Lower lobe of right lung (tissue), 2 donors: ENCODE measurements at regions not wholly inside any gene's neighbourhood (a gene's known extent, or its start where the extent isn't known, plus 50 kb on each side); places are given as distances from the start of the nearest gene placed in this dataset.

Experiments
- ATAC-seq, 2 donors: fragments of 200-7000 bp; cut with Tn5 transposase; one replicate each; pipeline ENCODE4 v1.9.1; 2020 to 2022; ENCODE audit warnings: mild to moderate bottlenecking in 2 of 2, moderate library complexity in 2 of 2
- DNase-seq: peaks from one replicate; pipeline ENCODE4 v3.0.0-alpha.2; 2020
- H3K27ac ChIP-seq: fragments of 200-600 bp; one replicate; pipeline ENCODE4 v1.8.0; 2022
- H3K27me3 ChIP-seq: fragments of 200-600 bp; one replicate; pipeline ENCODE4 v1.8.0; 2022; ENCODE audit warnings: low read depth
- H3K36me3 ChIP-seq: fragments of 200-600 bp; one replicate; pipeline ENCODE4 v1.8.0; 2022; ENCODE audit warnings: mild to moderate bottlenecking
- H3K4me1 ChIP-seq: fragments of 200-600 bp; one replicate; pipeline ENCODE4 v1.8.0; 2022
- H3K4me3 ChIP-seq: fragments of 200-600 bp; one replicate; pipeline ENCODE4 v1.8.0; 2022; ENCODE audit warnings: mild to moderate bottlenecking
- H3K9me3 ChIP-seq: fragments of 200-600 bp; one replicate; pipeline ENCODE4 v1.8.0; 2022
- CTCF ChIP-seq: fragments of 200-600 bp; IDR thresholded peaks from one replicate; pipeline ENCODE4 v1.8.0; 2022; ENCODE audit warnings: antibody characterized with exemption, mild to moderate bottlenecking
- intact Hi-C: fragments of 100-400 bp; cut with DNase I; formaldehyde crosslinking; loops from one replicate; pipeline ENCODE4 v1.11.0; 2022
- donor health status: DM: no; HTN: yes; CAD: no; lungs with severe emphysema.

GRCh38 chr5:117803533-117803932 is 1184.8 kb downstream of the DTWD2 start:
- no peak for TF ChIP-seq CTCF
- no peaks in the 10 kb centered on the region for H3K9me3 ChIP-seq
- no peak for ATAC-seq
- no peaks in the 10 kb centered on the region for H3K36me3 ChIP-seq
- no peaks in the 10 kb centered on the region for H3K4me1 ChIP-seq
- H3K27me3 ChIP-seq = no peaks in the 10 kb centered on the region
- no peak overlapping the region for H3K4me3 ChIP-seq
- no peak overlapping the region for H3K27ac ChIP-seq
- intact Hi-C loops = no loop called here
- DNase-seq = no peak

- intact Hi-C loops = no loop called here
- ATAC-seq (no peak), DNase-seq (no peak)
- H3K27ac ChIP-seq = no peak overlapping the region
- no peaks in the 10 kb centered on the region for H3K36me3 ChIP-seq
- H3K27me3 ChIP-seq = no peaks in the 10 kb centered on the region
- no peak for TF ChIP-seq CTCF
- no peaks in the 10 kb centered on the region for H3K9me3 ChIP-seq
- no peaks in the 10 kb centered on the region for H3K4me1 ChIP-seq
- no peak overlapping the region for H3K4me3 ChIP-seq
These were observed 1186.8 kb downstream of the DTWD2 start for GRCh38 chr5:117801583-117801982.

GRCh38 chr5:117800261-117800660 is 1188.1 kb downstream of the DTWD2 start:
- TF ChIP-seq CTCF = no peak
- intact Hi-C loops = no loop called here
- DNase-seq = no peak
- no peaks in the 10 kb centered on the region for H3K9me3 ChIP-seq
- no peak for ATAC-seq
- no peak overlapping the region for H3K27ac ChIP-seq
- H3K27me3 ChIP-seq = no peaks in the 10 kb centered on the region
- H3K36me3 ChIP-seq = no peaks in the 10 kb centered on the region
- H3K4me3 ChIP-seq = no peak overlapping the region
- no peaks in the 10 kb centered on the region for H3K4me1 ChIP-seq

GRCh38 chr5:117794847-117795246 is 1193.5 kb downstream of the DTWD2 start:
- no peak for ATAC-seq
- Histone ChIP-seq H3K4me3 (no peak overlapping the region), H3K9me3 (no peaks in the 10 kb centered on the region), H3K4me1 (no peaks in the 10 kb centered on the region), H3K27me3 (no peaks in the 10 kb centered on the region), H3K36me3 (no peaks in the 10 kb centered on the region), H3K27ac (no peak overlapping the region)
- DNase-seq = no peak
- intact Hi-C loops = no loop called here
- TF ChIP-seq CTCF = no peak

GRCh38 chr5:117793963-117794362 is 1194.4 kb downstream of the DTWD2 start:
- Histone ChIP-seq H3K27me3 (no peaks in the 10 kb centered on the region), H3K4me3 (no peak overlapping the region), H3K4me1 (no peaks in the 10 kb centered on the region), H3K9me3 (no peaks in the 10 kb centered on the region), H3K27ac (no peak overlapping the region), H3K36me3 (no peaks in the 10 kb centered on the region)
- TF ChIP-seq CTCF = no peak
- no peak for ATAC-seq
- no peak for DNase-seq
- intact Hi-C loops = no loop called here

GRCh38 chr5:117792476-117792875 is 1195.9 kb downstream of the DTWD2 start:
- Histone ChIP-seq H3K27ac (no peak overlapping the region), H3K4me1 (no peaks in the 10 kb centered on the region), H3K36me3 (no peaks in the 10 kb centered on the region), H3K9me3 (no peaks in the 10 kb centered on the region), H3K27me3 (no peaks in the 10 kb centered on the region), H3K4me3 (no peak overlapping the region)
- DNase-seq (no peak), ATAC-seq (no peak)
- intact Hi-C loops = no loop called here
- no peak for TF ChIP-seq CTCF
